ENCODE measurements at regions not wholly inside any gene's neighbourhood (a gene's known extent, or its start where the extent isn't known, plus 50 kb on each side); places are given as distances from the start of the nearest gene placed in this dataset.

- TF ChIP-seq CTCF (IDR thresholded peaks at IDR 0.05; ENCODE audit: insufficient read depth, low read depth, low read length), result no peak
- no peak for TF ChIP-seq EZH2 (IDR thresholded peaks at IDR 0.05; ENCODE audit: insufficient read depth, low read length)
These were observed 184.9 kb downstream of the CASP12 start for GRCh38 chr11:104713401-104713800.
